GM12891 (cell line): ENCODE measurements at regions not wholly inside any gene's neighbourhood (a gene's known extent, or its start where the extent isn't known, plus 50 kb on each side); places are given as distances from the start of the nearest gene placed in this dataset.

Experiments used
- DNase-seq: peaks from one replicate; pipeline ENCODE4 v3.0.0; 2011; ENCODE audit warnings: low spot score; ENCODE audit not compliant: insufficient read length
- FAIRE-seq: peaks from 2 replicates; lab custom pipeline; 2011; peaks lifted over from hg19 to GRCh38; lab: Jason Lieb, UNC
- PAX5 ChIP-seq: IDR thresholded peaks from 2 replicates; pipeline ENCODE4 v1.6.1; 2011; ENCODE audit warnings: low read length, moderate library complexity, mild to moderate bottlenecking; ENCODE audit not compliant: insufficient read depth, severe bottlenecking
- POLR2A ChIP-seq: IDR thresholded peaks from 2 replicates; pipeline ENCODE4 v1.6.1; 2011; ENCODE audit warnings: low read depth, low read length, control low read depth
- POLR2AphosphoS5 ChIP-seq: IDR thresholded peaks from 2 replicates; pipeline ENCODE4 v1.6.1; 2011; ENCODE audit warnings: low read depth, low read length, control low read depth
- POU2F2 ChIP-seq: IDR thresholded peaks from 2 replicates; pipeline ENCODE4 v1.6.1; 2011; ENCODE audit warnings: low read depth, mild to moderate bottlenecking, control low read depth, low read length, moderate library complexity
- SPI1 ChIP-seq: IDR thresholded peaks from 2 replicates; pipeline ENCODE4 v1.6.1; 2011; ENCODE audit warnings: low read depth, low read length, control low read depth
- TAF1 ChIP-seq: IDR thresholded peaks from 2 replicates; pipeline ENCODE4 v1.6.1; 2011; ENCODE audit warnings: low read depth, low read length, control low read depth

DNA sequence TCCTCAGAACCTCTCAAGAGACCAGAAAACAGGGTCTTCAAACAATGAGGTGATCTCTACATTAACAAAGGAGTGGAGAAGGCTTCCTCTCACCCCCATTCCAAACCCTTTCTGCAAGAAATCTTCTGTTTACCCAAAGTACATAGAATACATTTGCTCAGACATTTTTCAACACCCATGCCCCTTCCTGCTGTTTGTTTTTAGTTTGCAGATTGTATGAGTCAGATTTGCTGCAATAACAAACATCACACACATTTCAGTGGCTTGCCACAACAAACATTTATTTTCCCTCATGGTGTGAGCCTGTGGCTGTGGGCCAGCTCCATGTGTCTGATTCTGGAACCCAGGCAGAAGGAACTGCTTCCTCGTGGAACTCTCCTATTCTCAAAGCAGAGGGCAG is 68.2 kb upstream of the BAIAP2L1 start:
- no peak for FAIRE-seq
- no peak for TF ChIP-seq PAX5
- TF ChIP-seq POLR2A = no peak
- no peak for DNase-seq

DNA sequence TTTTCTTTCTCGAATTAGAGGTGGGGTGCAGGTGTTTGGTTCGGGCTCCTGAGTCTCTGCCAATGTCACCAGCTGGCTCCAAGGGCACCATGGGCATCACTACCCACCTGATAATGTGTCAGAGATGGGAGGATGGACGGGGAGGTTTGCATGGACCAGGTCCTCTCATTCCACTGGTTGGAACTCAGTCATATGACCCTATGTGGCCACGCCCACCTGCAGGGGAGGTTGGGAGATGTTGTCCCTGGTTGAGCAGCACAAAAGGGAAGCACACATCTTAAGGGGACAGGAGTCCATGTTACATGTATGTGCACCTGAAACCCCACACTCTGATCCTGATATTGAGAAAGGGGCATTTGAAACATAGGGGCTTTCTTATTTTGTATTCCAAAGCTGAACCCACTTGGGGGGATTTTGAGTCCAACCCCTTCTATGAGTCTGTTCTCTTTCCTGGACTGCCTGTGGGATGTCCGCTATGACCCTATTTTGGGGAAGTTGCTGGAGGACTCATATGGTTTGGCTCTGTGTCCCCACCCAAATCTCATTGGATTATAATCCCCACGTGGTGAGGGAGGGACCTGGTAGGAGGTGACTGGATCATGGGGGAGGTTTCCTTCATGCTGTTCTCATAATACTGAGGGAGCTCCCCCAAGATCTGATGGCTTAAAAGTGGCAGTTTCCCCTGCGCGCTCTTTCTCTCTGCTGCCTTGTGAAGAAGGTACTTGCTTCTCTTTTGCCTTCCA is 66.9 kb upstream of the BAIAP2L1 start:
- TF ChIP-seq TAF1 (no peak), SPI1 (no peak), POLR2A (no peak), POU2F2 (no peak), PAX5 (no peak), POLR2AphosphoS5 (no peak)
- FAIRE-seq (no peak), DNase-seq (no peak)

DNA sequence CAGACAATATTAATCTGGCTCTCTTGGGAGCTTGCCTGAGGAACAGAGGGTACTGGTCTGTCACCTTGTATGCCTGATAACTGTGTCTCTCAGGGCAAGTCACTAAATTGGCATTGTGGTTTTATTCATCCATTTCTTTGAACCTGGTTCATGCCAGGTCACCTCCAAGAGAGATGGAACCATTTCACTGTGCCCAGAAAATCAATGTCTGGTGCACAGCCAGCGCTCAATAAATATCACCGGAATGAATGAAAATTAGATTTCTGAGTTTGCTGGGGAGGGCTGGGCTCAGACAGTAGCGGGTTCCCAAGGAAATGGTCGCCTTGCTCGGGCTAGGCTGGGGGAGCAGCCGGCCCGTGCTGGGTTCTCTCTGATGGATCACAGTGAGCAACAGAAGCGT is 64.1 kb upstream of the BAIAP2L1 start:
- TF ChIP-seq POLR2AphosphoS5 (no peak), POLR2A (no peak), PAX5 (no peak), TAF1 (no peak)
- FAIRE-seq (no peak), DNase-seq (no peak)

DNA sequence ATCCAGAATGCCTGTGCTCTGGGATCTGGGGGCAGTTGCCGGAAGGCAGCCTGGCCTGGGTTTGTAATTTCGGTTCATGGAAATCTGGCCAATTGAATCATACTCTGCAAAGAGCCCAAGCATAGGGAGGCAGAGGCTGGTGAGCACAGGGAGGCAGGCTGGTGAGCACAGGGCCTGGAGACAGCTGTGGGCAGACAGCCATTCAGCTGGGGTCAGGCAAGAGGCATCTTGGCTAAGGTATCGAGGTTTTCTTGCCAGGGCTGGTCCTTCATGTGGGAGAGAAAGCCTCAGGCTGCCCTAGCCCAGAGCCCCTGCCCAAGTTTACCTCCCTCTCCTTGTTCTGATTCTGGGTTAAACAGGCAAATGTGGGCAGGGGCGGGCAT is 63.7 kb upstream of the BAIAP2L1 start:
- no peak for TF ChIP-seq TAF1
- TF ChIP-seq POLR2AphosphoS5 = no peak
- no peak for TF ChIP-seq POU2F2
- no peak for TF ChIP-seq PAX5
- no peak for TF ChIP-seq SPI1
- no peak for TF ChIP-seq POLR2A

DNA sequence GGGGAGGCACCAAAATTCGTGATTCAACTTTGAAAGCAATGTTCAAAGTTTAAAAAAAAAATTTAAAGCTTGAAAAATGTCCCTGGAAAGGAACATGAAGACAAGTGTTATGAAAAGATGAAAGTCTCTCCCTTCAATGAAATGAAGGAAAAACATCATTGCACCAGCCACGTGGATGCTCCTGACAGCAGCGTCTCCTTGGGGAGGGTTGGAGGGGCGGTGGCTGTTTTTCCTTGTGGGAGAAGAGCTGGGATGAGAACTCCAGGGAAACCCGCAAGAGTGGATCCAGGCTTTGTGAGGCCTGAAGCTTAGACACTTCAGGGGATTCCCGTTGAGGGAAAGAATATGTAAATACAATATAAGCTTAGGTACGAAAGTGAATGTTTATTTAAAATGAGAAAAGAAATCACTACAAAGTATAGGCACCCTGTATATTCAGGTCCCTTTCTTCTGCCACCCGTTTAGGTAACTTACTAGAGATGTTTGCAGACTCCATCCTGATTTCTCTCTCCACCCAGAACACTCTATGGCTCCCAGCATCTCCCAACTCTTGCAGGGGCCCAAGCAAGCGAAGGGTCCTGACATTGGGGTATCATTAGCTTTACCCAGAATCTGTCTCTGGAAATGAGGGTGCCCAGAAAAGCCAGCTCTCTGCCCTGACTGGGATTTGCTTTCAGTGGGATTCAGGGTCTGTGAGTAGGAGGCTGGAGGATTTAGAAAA is 63.1 kb upstream of the BAIAP2L1 start:
- TF ChIP-seq TAF1 (no peak), POU2F2 (no peak)
- FAIRE-seq = no peak
- DNase-seq = no peak

More for the DNA sequence above, 63.7 kb upstream of the BAIAP2L1 start:
- DNase-seq (no peak), FAIRE-seq (no peak)

DNA sequence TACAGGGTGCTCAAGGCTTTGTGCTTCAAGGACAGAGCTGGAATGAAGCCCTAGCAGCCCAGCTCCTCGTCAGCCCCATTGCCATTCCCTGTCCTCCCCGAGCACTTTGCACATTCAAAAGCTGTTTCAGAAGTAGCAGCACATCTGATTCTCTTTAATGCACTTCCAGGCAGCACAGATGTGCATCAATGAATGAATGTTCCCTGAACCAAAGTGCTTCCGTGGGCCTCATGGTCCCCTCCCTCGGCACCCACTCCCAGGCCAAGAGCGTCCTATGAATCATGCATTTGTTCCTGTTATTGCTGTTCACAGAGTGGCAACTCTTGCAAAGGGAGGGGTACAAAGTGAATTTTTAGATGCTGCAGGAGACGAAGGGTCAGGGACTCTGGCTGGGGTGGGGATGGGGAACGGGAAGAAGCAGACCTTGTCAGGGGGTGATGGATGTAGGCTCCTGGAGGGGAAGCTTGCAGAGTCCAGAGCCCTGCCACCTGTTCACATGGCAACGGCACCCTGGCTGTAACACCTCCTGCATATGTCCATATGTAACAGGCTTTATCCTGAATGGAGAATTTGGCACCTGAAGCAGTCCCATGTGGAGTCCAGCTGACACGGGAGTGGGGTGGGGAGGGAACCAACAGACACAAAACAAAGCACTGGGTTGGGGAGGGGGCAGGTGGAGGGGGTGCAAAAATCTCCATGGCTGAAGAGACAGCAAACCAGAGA is 62.2 kb upstream of the BAIAP2L1 start:
- DNase-seq = no peak
- no peak for TF ChIP-seq TAF1
- TF ChIP-seq SPI1 = no peak
- no peak for TF ChIP-seq POU2F2
- no peak for TF ChIP-seq POLR2AphosphoS5
- TF ChIP-seq PAX5 = no peak
- TF ChIP-seq POLR2A = no peak
- no peak for FAIRE-seq

DNA sequence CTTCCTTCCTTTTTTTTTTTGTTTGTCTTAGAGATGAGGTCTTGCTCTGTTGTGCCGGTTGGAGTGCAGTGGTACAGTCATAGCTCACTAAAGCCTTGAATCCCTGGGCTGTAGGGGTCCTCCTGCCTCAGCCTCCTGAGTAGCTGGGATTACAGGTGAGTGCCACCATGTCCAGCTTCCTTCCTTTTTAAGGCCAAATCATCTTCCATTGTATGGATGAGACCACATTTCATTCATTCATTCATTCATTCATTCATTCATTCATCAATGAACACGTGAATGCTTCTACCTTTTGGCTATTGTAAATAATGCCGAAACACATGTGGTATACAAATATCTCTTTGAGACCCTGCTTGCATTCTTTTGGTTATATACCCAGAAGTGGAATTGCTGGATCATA is 60.0 kb upstream of the BAIAP2L1 start:
- DNase-seq (no peak), FAIRE-seq (no peak)
- TF ChIP-seq SPI1 (no peak), TAF1 (no peak), PAX5 (no peak), POLR2A (no peak)

DNA sequence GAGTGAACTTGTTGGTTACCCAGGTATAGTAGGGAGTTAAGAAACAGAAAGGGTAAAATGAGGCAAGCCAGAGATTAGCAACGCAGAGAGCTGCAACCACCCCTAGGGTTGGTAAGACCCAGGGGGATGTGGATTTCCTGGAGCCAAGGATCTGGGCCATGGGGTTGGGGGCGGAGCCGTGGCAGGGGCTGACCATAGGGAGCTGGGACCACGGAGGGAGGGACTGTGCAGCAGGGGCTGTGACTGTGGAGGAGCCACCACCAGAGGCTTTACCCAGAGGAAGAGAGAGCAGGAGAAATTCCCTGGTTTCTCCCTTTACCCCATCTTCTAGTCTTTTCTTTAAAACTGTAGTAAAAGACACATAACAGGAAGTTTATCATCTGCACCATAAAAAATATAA is 58.6 kb upstream of the BAIAP2L1 start:
- TF ChIP-seq POLR2AphosphoS5 (no peak), PAX5 (no peak), TAF1 (no peak), SPI1 (no peak), POLR2A (no peak), POU2F2 (no peak)
- no peak for FAIRE-seq
- DNase-seq = no peak

DNA sequence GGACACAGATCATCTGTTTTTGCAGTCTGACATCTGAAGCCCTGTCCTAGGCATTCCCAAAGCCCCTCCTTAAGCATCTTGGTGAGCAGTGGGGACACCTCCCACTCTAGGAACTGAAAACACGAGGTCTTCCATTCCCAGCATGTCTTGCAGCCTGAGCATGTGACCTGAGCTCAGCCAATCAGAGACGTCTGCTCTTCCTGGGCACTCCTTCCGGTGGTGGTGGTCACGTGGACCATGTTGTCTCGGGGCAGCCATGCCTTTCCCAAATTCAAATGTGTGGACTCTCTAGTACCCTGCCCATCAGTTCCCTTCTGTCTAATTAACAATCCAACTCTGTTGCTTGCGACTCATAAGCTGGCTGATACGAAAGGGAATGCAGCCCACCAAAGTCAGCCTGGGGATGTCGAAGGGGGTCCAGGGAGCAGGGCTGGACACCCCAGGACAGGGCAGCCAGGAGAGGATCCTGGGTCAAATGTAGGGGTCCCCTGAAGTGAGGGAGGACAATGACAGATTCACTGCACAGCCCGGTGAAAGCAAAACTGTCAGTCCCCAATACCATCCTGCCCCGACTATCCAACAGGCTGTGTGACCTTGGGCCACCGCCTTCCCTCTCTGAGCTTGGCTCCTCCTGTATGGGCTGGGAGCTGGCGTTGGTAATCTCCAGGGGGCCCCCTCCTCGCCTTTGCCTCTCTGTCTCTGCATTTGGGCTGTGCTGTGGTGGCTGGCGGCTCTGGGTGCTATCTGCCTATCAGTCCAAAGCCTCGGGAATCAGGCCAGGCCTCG is 57.4 kb upstream of the BAIAP2L1 start:
- FAIRE-seq = no peak
- TF ChIP-seq POLR2A (no peak), POLR2AphosphoS5 (no peak), TAF1 (no peak), POU2F2 (no peak), PAX5 (no peak), SPI1 (no peak)
- no peak for DNase-seq
